DND-41 (cell line): ENCODE measurements at regions not wholly inside any gene's neighbourhood (a gene's known extent, or its start where the extent isn't known, plus 50 kb on each side); places are given as distances from the start of the nearest gene placed in this dataset.

Experiments
- EZH2 ChIP-seq: IDR thresholded peaks from 3 replicates; pipeline ENCODE4 v1.6.1; 2012; ENCODE audit warnings: borderline replicate concordance, low read depth, mild to moderate bottlenecking, moderate library complexity, low read length, inconsistent platforms; ENCODE audit not compliant: severe bottlenecking
- TF ChIP-seq, protein P1 (sequence below): IDR thresholded peaks from 2 replicates; pipeline ENCODE4 v1.5.1; 2012; ENCODE audit warnings: borderline replicate concordance, low read length, moderate library complexity, mild to moderate bottlenecking; ENCODE audit not compliant: poor library complexity, severe bottlenecking; ENCODE audit errors: extremely low read depth

DNA sequence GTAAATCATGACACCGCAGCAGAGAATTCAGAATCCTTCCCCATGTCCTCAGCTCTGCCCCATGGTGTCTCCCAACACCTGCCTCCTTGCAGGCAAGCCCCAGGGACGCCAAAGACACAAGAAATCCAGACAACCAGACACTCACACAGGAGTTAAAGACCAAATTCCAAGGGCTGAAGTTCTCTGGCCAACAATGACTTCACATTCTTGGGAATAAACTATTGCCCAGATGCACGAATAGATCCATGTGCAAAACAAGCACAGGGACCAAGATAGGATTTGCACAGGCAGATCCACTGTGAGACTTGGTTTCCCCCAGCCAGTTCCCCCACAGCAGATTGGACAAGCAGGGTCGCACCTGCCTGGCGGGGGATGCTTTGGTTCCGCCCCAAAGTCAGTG is 246.7 kb downstream of the SOD2 start:
- TF ChIP-seq, protein P1, sequence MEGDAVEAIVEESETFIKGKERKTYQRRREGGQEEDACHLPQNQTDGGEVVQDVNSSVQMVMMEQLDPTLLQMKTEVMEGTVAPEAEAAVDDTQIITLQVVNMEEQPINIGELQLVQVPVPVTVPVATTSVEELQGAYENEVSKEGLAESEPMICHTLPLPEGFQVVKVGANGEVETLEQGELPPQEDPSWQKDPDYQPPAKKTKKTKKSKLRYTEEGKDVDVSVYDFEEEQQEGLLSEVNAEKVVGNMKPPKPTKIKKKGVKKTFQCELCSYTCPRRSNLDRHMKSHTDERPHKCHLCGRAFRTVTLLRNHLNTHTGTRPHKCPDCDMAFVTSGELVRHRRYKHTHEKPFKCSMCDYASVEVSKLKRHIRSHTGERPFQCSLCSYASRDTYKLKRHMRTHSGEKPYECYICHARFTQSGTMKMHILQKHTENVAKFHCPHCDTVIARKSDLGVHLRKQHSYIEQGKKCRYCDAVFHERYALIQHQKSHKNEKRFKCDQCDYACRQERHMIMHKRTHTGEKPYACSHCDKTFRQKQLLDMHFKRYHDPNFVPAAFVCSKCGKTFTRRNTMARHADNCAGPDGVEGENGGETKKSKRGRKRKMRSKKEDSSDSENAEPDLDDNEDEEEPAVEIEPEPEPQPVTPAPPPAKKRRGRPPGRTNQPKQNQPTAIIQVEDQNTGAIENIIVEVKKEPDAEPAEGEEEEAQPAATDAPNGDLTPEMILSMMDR, result no peak
- no peak for TF ChIP-seq EZH2
